SU-DHL-6 (cell line): ENCODE measurements at regions not wholly inside any gene's neighbourhood (a gene's known extent, or its start where the extent isn't known, plus 50 kb on each side); places are given as distances from the start of the nearest gene placed in this dataset.

ENCODE experiments used
- H2AFZ ChIP-seq: fragments of 200-600 bp; sonication (generic); 2 replicates; pipeline ENCODE4 v1.6.1; 2014; ENCODE audit warnings: low read depth, mild to moderate bottlenecking, moderate library complexity, mixed read lengths, antibody characterized with exemption, low read length; ENCODE audit not compliant: severe bottlenecking
- H3F3A ChIP-seq: fragments of 200-600 bp; shearing (Covaris generic); 2 replicates; pipeline ENCODE4 v1.6.0; 2016; ENCODE audit warnings: antibody characterized with exemption, mild to moderate bottlenecking; ENCODE audit not compliant: insufficient read depth
- H3K27ac ChIP-seq: fragments of 200-600 bp; sonication (generic); 2 replicates; pipeline ENCODE4 v1.5.1; 2016; ENCODE audit warnings: low read depth, mild to moderate bottlenecking, low read length, moderate library complexity, mixed read lengths
- H3K27me3 ChIP-seq: fragments of 200-600 bp; sonication (generic), shearing (Covaris generic); 2 replicates; pipeline ENCODE4 v1.6.0; 2014; ENCODE audit warnings: mild to moderate bottlenecking, low read length
- H3K36me3 ChIP-seq: fragments of 200-600 bp; sonication (generic); 2 replicates; pipeline ENCODE4 v1.6.1; 2014; ENCODE audit warnings: mild to moderate bottlenecking, low read length, mixed read lengths
- H3K4me2 ChIP-seq: fragments of 300-600, 200-600 bp; shearing (Covaris generic), sonication (generic); 2 replicates; pipeline ENCODE4 v1.6.0; 2014; ENCODE audit warnings: low read length, low read depth, mild to moderate bottlenecking; ENCODE audit not compliant: poor library complexity, severe bottlenecking
- H3K4me3 ChIP-seq: fragments of 200-600 bp; sonication (generic); 2 replicates; pipeline ENCODE4 v1.5.1; 2014; ENCODE audit warnings: antibody characterized with exemption, low read length, mild to moderate bottlenecking, mixed read lengths; ENCODE audit not compliant: insufficient read depth, poor library complexity, severe bottlenecking
- H3K79me2 ChIP-seq: fragments of 200-600 bp; sonication (generic); 2 replicates; pipeline ENCODE4 v1.6.1; 2014; ENCODE audit warnings: mild to moderate bottlenecking, low read length, moderate library complexity; ENCODE audit not compliant: insufficient read depth
- H3K9ac ChIP-seq: fragments of 200-600 bp; sonication (generic); 2 replicates; pipeline ENCODE4 v1.7.0; 2014; ENCODE audit warnings: mild to moderate bottlenecking, low read length
- H3K9me2 ChIP-seq: fragments of 200-600 bp; sonication (generic); replicated peaks from 2 replicates; pipeline ENCODE4 v1.6.1; 2014; ENCODE audit warnings: low read length; ENCODE audit not compliant: insufficient read depth
- H3K9me3 ChIP-seq: fragments of 200-600 bp; sonication (generic); 2 replicates; pipeline ENCODE4 v1.6.1; 2014; ENCODE audit warnings: low read length, mixed read lengths; ENCODE audit not compliant: insufficient read depth
- H4K20me1 ChIP-seq: fragments of 200-600 bp; sonication (generic); 2 replicates; pipeline ENCODE4 v1.6.1; 2014; ENCODE audit warnings: low read depth, mild to moderate bottlenecking, antibody characterized with exemption, low read length, moderate library complexity, mixed read lengths
- EZH2phosphoT487 ChIP-seq: fragments of 200-600 bp; sonication (generic), shearing (Covaris generic); conservative IDR thresholded peaks from 2 replicates; pipeline ENCODE4 v1.6.1; 2018; ENCODE audit warnings: mild to moderate bottlenecking, antibody characterized with exemption, low read length, moderate library complexity, mixed read lengths
- TF ChIP-seq, protein P1 (sequence below): fragments of 200-600 bp; sonication (generic); IDR thresholded peaks from one replicate; pipeline ENCODE4 v1.5.1; 2017; ENCODE audit warnings: antibody characterized with exemption, mild to moderate bottlenecking, low read length, moderate library complexity; ENCODE audit not compliant: insufficient read depth, poor library complexity, severe bottlenecking

DNA sequence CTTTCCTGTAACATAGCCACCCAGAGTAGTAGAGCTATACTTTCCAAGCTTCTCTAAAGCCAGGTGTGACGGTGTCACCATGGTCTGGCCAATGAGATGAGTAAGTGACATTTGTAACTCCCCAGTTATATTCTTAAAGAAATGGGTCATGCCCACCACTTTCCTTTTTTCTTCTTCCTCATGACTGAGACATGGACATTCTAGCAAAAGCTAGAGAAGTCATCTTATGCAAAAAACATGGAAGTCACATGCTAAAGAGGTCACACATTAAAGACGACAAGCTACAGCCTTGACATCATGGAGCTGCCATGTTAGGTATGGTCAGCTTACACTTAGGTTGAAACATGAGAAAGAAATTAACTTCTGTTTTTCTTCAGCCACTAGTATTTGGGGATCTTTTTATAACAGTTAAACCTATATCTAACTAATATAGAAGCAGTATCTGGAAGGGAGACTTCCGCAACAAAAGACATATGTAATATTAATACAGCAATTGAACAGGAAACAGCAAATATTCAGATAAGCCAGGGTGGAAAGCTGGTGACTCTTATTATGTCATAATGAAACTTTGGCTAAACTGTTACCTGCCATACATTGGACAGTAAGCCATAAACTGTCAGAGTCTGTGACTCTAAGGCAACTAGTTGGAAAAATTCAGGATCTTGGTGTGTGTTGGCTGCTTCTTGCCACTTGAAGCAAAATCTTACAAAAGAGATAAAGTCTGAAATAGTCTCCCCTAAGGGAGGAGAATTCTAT, 54.7 kb upstream of the SNX2 start:
- no peak overlapping the region for H3K27ac ChIP-seq
- no peak overlapping the region for H3K4me3 ChIP-seq
- H3K9ac ChIP-seq = no peak overlapping the region
- no peaks in the 10 kb centered on the region for H3K36me3 ChIP-seq
- H2AFZ ChIP-seq = no peak overlapping the region
- H3F3A ChIP-seq = no peaks in the 10 kb centered on the region
- H3K9me3 ChIP-seq = no peaks in the 10 kb centered on the region
- no peaks in the 10 kb centered on the region for H4K20me1 ChIP-seq
- H3K4me2 ChIP-seq = no peak overlapping the region
- no peaks in the 10 kb centered on the region for H3K9me2 ChIP-seq
- no peaks in the 10 kb centered on the region for H3K79me2 ChIP-seq
- no peaks in the 10 kb centered on the region for H3K27me3 ChIP-seq
- TF ChIP-seq, protein P1, sequence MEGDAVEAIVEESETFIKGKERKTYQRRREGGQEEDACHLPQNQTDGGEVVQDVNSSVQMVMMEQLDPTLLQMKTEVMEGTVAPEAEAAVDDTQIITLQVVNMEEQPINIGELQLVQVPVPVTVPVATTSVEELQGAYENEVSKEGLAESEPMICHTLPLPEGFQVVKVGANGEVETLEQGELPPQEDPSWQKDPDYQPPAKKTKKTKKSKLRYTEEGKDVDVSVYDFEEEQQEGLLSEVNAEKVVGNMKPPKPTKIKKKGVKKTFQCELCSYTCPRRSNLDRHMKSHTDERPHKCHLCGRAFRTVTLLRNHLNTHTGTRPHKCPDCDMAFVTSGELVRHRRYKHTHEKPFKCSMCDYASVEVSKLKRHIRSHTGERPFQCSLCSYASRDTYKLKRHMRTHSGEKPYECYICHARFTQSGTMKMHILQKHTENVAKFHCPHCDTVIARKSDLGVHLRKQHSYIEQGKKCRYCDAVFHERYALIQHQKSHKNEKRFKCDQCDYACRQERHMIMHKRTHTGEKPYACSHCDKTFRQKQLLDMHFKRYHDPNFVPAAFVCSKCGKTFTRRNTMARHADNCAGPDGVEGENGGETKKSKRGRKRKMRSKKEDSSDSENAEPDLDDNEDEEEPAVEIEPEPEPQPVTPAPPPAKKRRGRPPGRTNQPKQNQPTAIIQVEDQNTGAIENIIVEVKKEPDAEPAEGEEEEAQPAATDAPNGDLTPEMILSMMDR = no peak

- TF ChIP-seq, protein P1 = no peak
- no peak for TF ChIP-seq EZH2phosphoT487
- no peaks in the 10 kb centered on the region for H3K9me2 ChIP-seq
- H3K9me3 ChIP-seq = no peaks in the 10 kb centered on the region
- no peaks in the 10 kb centered on the region for H3K36me3 ChIP-seq
- H3F3A ChIP-seq = no peaks in the 10 kb centered on the region
- H3K9ac ChIP-seq = no peak overlapping the region
- H2AFZ ChIP-seq = no peak overlapping the region
- no peaks in the 10 kb centered on the region for H3K79me2 ChIP-seq
- no peaks in the 10 kb centered on the region for H3K27me3 ChIP-seq
- H3K4me3 ChIP-seq = no peak overlapping the region
- no peaks in the 10 kb centered on the region for H4K20me1 ChIP-seq
- H3K27ac ChIP-seq = no peak overlapping the region
- no peak overlapping the region for H3K4me2 ChIP-seq
Measured at GRCh38 chr5:122721127-122721526, 53.8 kb upstream of the SNX2 start.

DNA sequence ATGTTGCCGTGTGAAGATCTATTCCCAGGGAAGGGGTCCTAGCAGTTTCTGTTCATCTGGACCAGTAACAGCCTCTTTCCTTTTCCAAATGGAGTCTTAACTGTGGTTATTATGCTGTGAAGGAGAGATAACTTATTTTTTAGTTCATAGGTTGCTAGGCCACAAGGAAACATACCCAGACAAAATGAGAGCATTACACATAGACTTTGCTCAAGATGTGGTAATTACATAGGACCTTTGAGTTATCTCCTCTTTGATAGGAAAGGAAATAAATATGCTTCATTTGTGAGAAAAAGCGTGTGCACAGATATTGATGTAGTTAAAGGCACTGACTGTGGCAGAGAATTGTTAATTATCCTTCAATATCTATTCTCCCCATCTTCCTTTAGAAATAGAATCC, 52.5 kb upstream of the SNX2 start:
- H3K9me3 ChIP-seq = no peaks in the 10 kb centered on the region
- H2AFZ ChIP-seq = no peak overlapping the region
- no peaks in the 10 kb centered on the region for H3K27me3 ChIP-seq
- H3K4me3 ChIP-seq = no peak overlapping the region
- H3K79me2 ChIP-seq = no peaks in the 10 kb centered on the region
- H3K9ac ChIP-seq = no peak overlapping the region
- TF ChIP-seq, protein P1 = no peak
- H3K27ac ChIP-seq = no peak overlapping the region
- no peaks in the 10 kb centered on the region for H4K20me1 ChIP-seq
- H3K9me2 ChIP-seq = no peaks in the 10 kb centered on the region
- no peak overlapping the region for H3K4me2 ChIP-seq
- no peaks in the 10 kb centered on the region for H3F3A ChIP-seq
- H3K36me3 ChIP-seq = no peaks in the 10 kb centered on the region
